H9 (cell line): ENCODE measurements at regions not wholly inside any gene's neighbourhood (a gene's known extent, or its start where the extent isn't known, plus 50 kb on each side); places are given as distances from the start of the nearest gene placed in this dataset.

Experiments used
- DNase-seq: peaks from one replicate; pipeline ENCODE4 v3.0.0-alpha.2; 2017
- H2AFZ ChIP-seq: one replicate; pipeline ENCODE4 v1.6.1; 2013; ENCODE audit warnings: mild to moderate bottlenecking, low read length, control low read depth, moderate library complexity
- H2AK5ac ChIP-seq: 2 replicates; pipeline ENCODE4 v1.6.1; 2013; ENCODE audit warnings: low read length, control low read depth, mixed read lengths; ENCODE audit not compliant: insufficient read length
- H2BK120ac ChIP-seq: one replicate; pipeline ENCODE4 v1.6.1; 2013; ENCODE audit warnings: low read depth, mild to moderate bottlenecking, low read length, control low read depth, inconsistent platforms; ENCODE audit not compliant: poor library complexity, severe bottlenecking
- H2BK12ac ChIP-seq: 2 replicates; pipeline ENCODE4 v1.6.1; 2013; ENCODE audit warnings: low read length, control low read depth, mixed read lengths, low read depth; ENCODE audit not compliant: insufficient read length
- H2BK15ac ChIP-seq: 2 replicates; pipeline ENCODE4 v1.6.1; 2013; ENCODE audit warnings: low read depth, low read length, control low read depth
- H2BK20ac ChIP-seq: one replicate; pipeline ENCODE4 v1.6.1; 2013; ENCODE audit warnings: low read depth, mild to moderate bottlenecking, low read length, control low read depth, inconsistent platforms; ENCODE audit not compliant: poor library complexity, severe bottlenecking
- H2BK5ac ChIP-seq: 2 replicates; pipeline ENCODE4 v1.6.1; 2013; ENCODE audit warnings: low read length, control low read depth, mixed read lengths; ENCODE audit not compliant: insufficient read length
- H3K14ac ChIP-seq: 2 replicates; pipeline ENCODE4 v1.6.1; 2013; ENCODE audit warnings: low read length, control low read depth; ENCODE audit not compliant: insufficient read depth
- H3K18ac ChIP-seq: 2 replicates; pipeline ENCODE4 v1.6.1; 2013; ENCODE audit warnings: low read depth, mild to moderate bottlenecking, mixed read lengths, low read length, control low read depth; ENCODE audit not compliant: insufficient read length
- H3K23ac ChIP-seq: 2 replicates; pipeline ENCODE4 v1.6.1; 2013; ENCODE audit warnings: low read length, control low read depth, mixed read lengths, low read depth; ENCODE audit not compliant: insufficient read length
- H3K23me2 ChIP-seq: 2 replicates; pipeline ENCODE4 v1.6.1; 2013; ENCODE audit warnings: low read depth, mild to moderate bottlenecking, mixed read lengths, low read length, control low read depth; ENCODE audit not compliant: insufficient read length, poor library complexity, severe bottlenecking
- H3K27ac ChIP-seq: 2 replicates; pipeline ENCODE4 v1.5.1; 2013; ENCODE audit warnings: low read length, control low read depth, mixed read lengths, low read depth; ENCODE audit not compliant: insufficient read length
- H3K27me3 ChIP-seq: 2 replicates; pipeline ENCODE4 v1.6.1; 2013; ENCODE audit warnings: low read length, control low read depth, inconsistent platforms; ENCODE audit not compliant: insufficient read depth
- H3K4ac ChIP-seq: 2 replicates; pipeline ENCODE4 v1.6.1; 2013; ENCODE audit warnings: low read depth, mild to moderate bottlenecking, control low read depth, inconsistent platforms, low read length, moderate library complexity
- H3K4me1 ChIP-seq: 2 replicates; pipeline ENCODE4 v1.6.1; 2013; ENCODE audit warnings: low read length, control low read depth, inconsistent platforms; ENCODE audit not compliant: insufficient read depth
- H3K4me2 ChIP-seq: 2 replicates; pipeline ENCODE4 v1.6.1; 2013; ENCODE audit warnings: low read length, control low read depth, mixed read lengths; ENCODE audit not compliant: insufficient read length, insufficient read depth
- H3K56ac ChIP-seq: 2 replicates; pipeline ENCODE4 v1.6.1; 2013; ENCODE audit warnings: low read depth, mild to moderate bottlenecking, mixed read lengths, low read length, control low read depth; ENCODE audit not compliant: insufficient read length
- H3K79me1 ChIP-seq: 2 replicates; pipeline ENCODE4 v1.6.1; 2013; ENCODE audit warnings: low read depth, mild to moderate bottlenecking, moderate library complexity, low read length, control low read depth, inconsistent platforms; ENCODE audit not compliant: insufficient read depth, poor library complexity, severe bottlenecking
- H3K79me2 ChIP-seq: 2 replicates; pipeline ENCODE4 v1.6.1; 2013; ENCODE audit warnings: low read length, control low read depth, inconsistent platforms; ENCODE audit not compliant: insufficient read depth
- H3K9ac ChIP-seq: 2 replicates; pipeline ENCODE4 v1.6.1; 2013; ENCODE audit warnings: low read length, control low read depth, mixed read lengths; ENCODE audit not compliant: insufficient read length; ENCODE audit errors: extremely low read depth
- H3K9me3 ChIP-seq: one replicate; pipeline ENCODE4 v1.6.1; 2013; ENCODE audit warnings: low read depth, low read length, inconsistent platforms; ENCODE audit not compliant: control insufficient read depth
- H3T11ph ChIP-seq: one replicate; pipeline ENCODE4 v1.6.1; 2013; ENCODE audit warnings: mild to moderate bottlenecking, low read length, control low read depth, inconsistent platforms
- H4K20me1 ChIP-seq: one replicate; pipeline ENCODE4 v1.6.1; 2013; ENCODE audit not compliant: control insufficient read depth, insufficient read length, insufficient read depth
- H4K5ac ChIP-seq: 2 replicates; pipeline ENCODE4 v1.6.1; 2013; ENCODE audit warnings: low read depth, mild to moderate bottlenecking, mixed read lengths, low read length, control low read depth; ENCODE audit not compliant: insufficient read length
- H4K8ac ChIP-seq: replicated peaks from 2 replicates; pipeline ENCODE4 v1.6.1; 2013; ENCODE audit warnings: low read length, control low read depth, mixed read lengths, low read depth; ENCODE audit not compliant: insufficient read length
- H4K91ac ChIP-seq: 2 replicates; pipeline ENCODE4 v1.6.1; 2013; ENCODE audit warnings: low read depth, mild to moderate bottlenecking, moderate library complexity, mixed read lengths, low read length, control low read depth; ENCODE audit not compliant: insufficient read length
- H3K27ac Mint-ChIP-seq, 3 experiments: 2 replicates in 2 of 3; 3 replicates in 1 of 3; pipeline ENCODE4 v1.8.0; 2020 to 2021; ENCODE audit warnings: mixed read lengths in 3 of 3, mild to moderate bottlenecking in 1 of 3, moderate library complexity in 1 of 3
- H3K27me3 Mint-ChIP-seq: 2 replicates; pipeline ENCODE4 v1.8.0; 2021; ENCODE audit warnings: low read depth, mild to moderate bottlenecking, moderate library complexity, mixed read lengths
- H3K36me3 Mint-ChIP-seq, 3 experiments: 2 replicates in 2 of 3; 3 replicates in 1 of 3; pipeline ENCODE4 v1.8.0; 2020 to 2021; ENCODE audit warnings: low read depth in 3 of 3, mixed read lengths in 3 of 3; ENCODE audit not compliant: insufficient read depth in 1 of 3
- H3K4me1 Mint-ChIP-seq, 2 experiments: 2 replicates each; pipeline ENCODE4 v1.8.0; 2020; ENCODE audit warnings: mixed read lengths in 2 of 2
- H3K4me3 Mint-ChIP-seq, 2 experiments: 2 replicates in 1 of 2; 3 replicates in 1 of 2; pipeline ENCODE4 v1.8.0; 2020 to 2021; ENCODE audit warnings: mild to moderate bottlenecking in 2 of 2, mixed read lengths in 2 of 2, moderate library complexity in 1 of 2
- H3K9me3 Mint-ChIP-seq, 2 experiments: 2 replicates in 1 of 2; 3 replicates in 1 of 2; pipeline ENCODE4 v1.8.0; 2020; ENCODE audit warnings: mild to moderate bottlenecking in 2 of 2, mixed read lengths in 2 of 2, moderate library complexity in 1 of 2
- CTCF ChIP-seq: fragments of 200-600 bp; sonication (generic); conservative IDR thresholded peaks from 3 replicates; pipeline ENCODE4 v1.8.0; 2021; ENCODE audit warnings: antibody characterized with exemption, mild to moderate bottlenecking
- WGBS: extraction: QIAGEN DNeasy Blood & Tissue Kit; methylation state at CpG from one replicate; pipeline ENCODE4 v1.1.7; 2013; ENCODE audit warnings: missing lambda C conversion rate, low lambda C conversion rate, mixed read lengths; ENCODE audit not compliant: insufficient read length; ENCODE audit errors: extremely low coverage; 5-methylcytosine and 5-hydroxymethylcytosine counted together

- Mint-ChIP-seq H3K27me3 (no peaks in the 10 kb centered on the region), H3K27ac (peak overlapping the region in 1 of 3 experiments; percentile 79; a peak in 1 of 7 replicates), H3K4me3 (no peak overlapping the region), H3K9me3 (peaks cover 0 to 2% of the 10 kb centered on the region in 2 experiments; a peak in 2 of 5 replicates), H3K36me3 (peaks cover 0 to 9% (median 0%) of the 10 kb centered on the region in 3 experiments; a peak in 1 of 7 replicates), H3K4me1 (peaks cover 0 to 4% of the 10 kb centered on the region in 2 experiments; a peak in 2 of 4 replicates)
- no peaks in the 10 kb centered on the region for H3K79me2 ChIP-seq
- H4K91ac ChIP-seq: no peak overlapping the region
- no peak overlapping the region for H3K14ac ChIP-seq
- no peak for DNase-seq
- no peaks in the 10 kb centered on the region for H4K20me1 ChIP-seq
- H3K79me1 ChIP-seq: no peaks in the 10 kb centered on the region
- H3K27me3 ChIP-seq: no peaks in the 10 kb centered on the region
- no peak overlapping the region for H3K18ac ChIP-seq
- H2AFZ ChIP-seq: no peak overlapping the region
- H3K9me3 ChIP-seq: no peaks in the 10 kb centered on the region
- no peak for TF ChIP-seq CTCF
- no peak overlapping the region for H2BK5ac ChIP-seq
- no peak overlapping the region for H3T11ph ChIP-seq
- no peak overlapping the region for H4K5ac ChIP-seq
- H2BK15ac ChIP-seq: no peak overlapping the region
- H3K23me2 ChIP-seq: no peaks in the 10 kb centered on the region
- H3K4me1 ChIP-seq: no peaks in the 10 kb centered on the region
- H2BK20ac ChIP-seq: no peak overlapping the region
- no peak overlapping the region for H2BK120ac ChIP-seq
- no peak overlapping the region for H3K9ac ChIP-seq
- H3K23ac ChIP-seq: no peak overlapping the region
- WGBS: no CpG with 5 or more reads among the region's 5 CpGs
- H2AK5ac ChIP-seq: no peak overlapping the region
- no peak overlapping the region for H3K56ac ChIP-seq
- H3K4me2 ChIP-seq: no peak overlapping the region
- H3K27ac ChIP-seq: no peak overlapping the region
- H3K4ac ChIP-seq: no peak overlapping the region
- no peak overlapping the region for H2BK12ac ChIP-seq
- no peak overlapping the region for H4K8ac ChIP-seq
Observed at GRCh38 chr2:188132385-188132784, 159.3 kb upstream of the GULP1 start.
